ENCODE measurements at regions not wholly inside any gene's neighbourhood (a gene's known extent, or its start where the extent isn't known, plus 50 kb on each side); places are given as distances from the start of the nearest gene placed in this dataset.

- TF ChIP-seq POLR2A (IDR thresholded peaks at IDR 0.05) (no peak), CTCF (IDR thresholded peaks at IDR 0.05) (no peak), EP300 (IDR thresholded peaks at IDR 0.05) (no peak)
These were observed 59.3 kb upstream of the DPT start for GRCh38 chr1:168788258-168788657.

Data from upper lobe of left lung (tissue), 4 donors.